GM23248 (cell line): ENCODE measurements at regions not wholly inside any gene's neighbourhood (a gene's known extent, or its start where the extent isn't known, plus 50 kb on each side); places are given as distances from the start of the nearest gene placed in this dataset.

Experiments
- DNase-seq: peaks from one replicate; pipeline ENCODE4 v3.0.0-alpha.2; 2015
- H2AFZ ChIP-seq: fragments of 200-600 bp; sonication (generic); 2 replicates; pipeline ENCODE4 v1.6.1; 2016; ENCODE audit warnings: antibody characterized with exemption
- H3F3A ChIP-seq: fragments of 200-600 bp; sonication (generic); 2 replicates; pipeline ENCODE4 v1.6.1; 2016; ENCODE audit warnings: mild to moderate bottlenecking, antibody characterized with exemption, mixed run types; ENCODE audit not compliant: insufficient read depth
- H3K27ac ChIP-seq: fragments of 200-600 bp; sonication (generic); 2 replicates; pipeline ENCODE4 v1.5.1; 2016; ENCODE audit warnings: mild to moderate bottlenecking
- H3K27me3 ChIP-seq: fragments of 200-600 bp; sonication (generic); replicated peaks from 2 replicates; pipeline ENCODE4 v1.6.1; 2016; ENCODE audit warnings: mild to moderate bottlenecking; ENCODE audit not compliant: insufficient read depth
- H3K36me3 ChIP-seq: fragments of 200-600 bp; sonication (generic); 2 replicates; pipeline ENCODE4 v1.6.1; 2016; ENCODE audit warnings: low read depth, mild to moderate bottlenecking
- H3K4me1 ChIP-seq: fragments of 200-600 bp; sonication (generic); 2 replicates; pipeline ENCODE4 v1.6.1; 2016; ENCODE audit warnings: mild to moderate bottlenecking; ENCODE audit not compliant: insufficient read depth
- H3K4me2 ChIP-seq: fragments of 200-600 bp; sonication (generic); one replicate; pipeline ENCODE4 v1.6.1; 2016; ENCODE audit warnings: mild to moderate bottlenecking; ENCODE audit not compliant: unreplicated experiment
- H3K4me3 ChIP-seq: fragments of 200-600 bp; sonication (generic); 2 replicates; pipeline ENCODE4 v1.5.1; 2016; ENCODE audit warnings: mild to moderate bottlenecking
- H3K79me2 ChIP-seq: fragments of 200-600 bp; sonication (generic); 2 replicates; pipeline ENCODE4 v1.6.1; 2016; ENCODE audit warnings: mild to moderate bottlenecking; ENCODE audit not compliant: insufficient read depth
- H3K9ac ChIP-seq: fragments of 200-600 bp; sonication (generic); 2 replicates; pipeline ENCODE4 v1.6.1; 2016; ENCODE audit warnings: mild to moderate bottlenecking
- H3K9me2 ChIP-seq: fragments of 200-600 bp; sonication (generic); 2 replicates; pipeline ENCODE4 v1.6.1; 2016; ENCODE audit warnings: mixed run types, mild to moderate bottlenecking, moderate library complexity; ENCODE audit not compliant: insufficient read depth
- H3K9me3 ChIP-seq: fragments of 200-600 bp; sonication (generic); one replicate; pipeline ENCODE4 v1.6.1; 2017; ENCODE audit warnings: low read depth
- H4K20me1 ChIP-seq: fragments of 200-600 bp; sonication (generic); 2 replicates; pipeline ENCODE4 v1.6.0; 2016; ENCODE audit not compliant: insufficient read depth
- EZH2 ChIP-seq: fragments of 200-600 bp; sonication (generic); IDR thresholded peaks from 2 replicates; pipeline ENCODE4 v1.6.1; 2018; ENCODE audit warnings: antibody characterized with exemption, mild to moderate bottlenecking; ENCODE audit not compliant: insufficient read depth, poor library complexity, severe bottlenecking
- EZH2phosphoT487 ChIP-seq: fragments of 200-600 bp; sonication (generic); IDR thresholded peaks from 2 replicates; pipeline ENCODE4 v1.6.1; 2018; ENCODE audit warnings: antibody characterized with exemption, moderate library complexity, mild to moderate bottlenecking, low read depth; ENCODE audit not compliant: insufficient read depth
- WGBS, 2 experiments: methylation state at CpG; one replicate each; pipeline ENCODE4 v1.1.6; 2015 to 2017; ENCODE audit warnings: low lambda C conversion rate in 2 of 2, low coverage in 1 of 2; ENCODE audit errors: missing lambda C conversion rate in 2 of 2; 5-methylcytosine and 5-hydroxymethylcytosine counted together
- in situ Hi-C: fragments of 300-500 bp; cut with MboI; formaldehyde crosslinking; loops from 2 replicates; pipeline ENCODE4 v1.15.0; 2020

GRCh38 chr5:11985993-11986392, 81.7 kb upstream of the CTNND2 start:
- Histone ChIP-seq H3K9ac (no peak overlapping the region), H3K9me3 (no peaks in the 10 kb centered on the region), H3K79me2 (no peaks in the 10 kb centered on the region), H3K4me3 (no peak overlapping the region), H3K9me2 (no peaks in the 10 kb centered on the region), H2AFZ (no peak overlapping the region), H3K4me1 (no peaks in the 10 kb centered on the region), H3F3A (no peaks in the 10 kb centered on the region), H4K20me1 (no peaks in the 10 kb centered on the region; the same call in 1 of the 2 replicates), H3K36me3 (no peaks in the 10 kb centered on the region), H3K27me3 (no peaks in the 10 kb centered on the region), H3K27ac (no peak overlapping the region), H3K4me2 (no peak overlapping the region)
- DNase-seq: no peak
- in situ Hi-C loops: no loop called here
- no peak for TF ChIP-seq EZH2phosphoT487
- no peak for TF ChIP-seq EZH2
- 4% methylated on average over 2 of the region's 2 CpGs for WGBS, 2 experiments

- Histone ChIP-seq H3K4me2 (no peak overlapping the region), H3K9me2 (no peaks in the 10 kb centered on the region), H3K27ac (no peak overlapping the region), H4K20me1 (no peaks in the 10 kb centered on the region; the same call in 1 of the 2 replicates), H3K9ac (no peak overlapping the region), H3K9me3 (no peaks in the 10 kb centered on the region), H3K36me3 (no peaks in the 10 kb centered on the region), H3K79me2 (no peaks in the 10 kb centered on the region), H3F3A (no peaks in the 10 kb centered on the region), H2AFZ (no peak overlapping the region), H3K4me3 (no peak overlapping the region), H3K4me1 (no peaks in the 10 kb centered on the region), H3K27me3 (no peaks in the 10 kb centered on the region)
- TF ChIP-seq EZH2 (no peak), EZH2phosphoT487 (no peak)
- in situ Hi-C loops: no loop called here
- DNase-seq: no peak
- WGBS, 2 experiments: 0 to 3% methylated on average over 1 of the region's 1 CpG
Measured at GRCh38 chr5:11984196-11984595, 80.0 kb upstream of the CTNND2 start.

- Histone ChIP-seq H3K27ac (no peak overlapping the region), H3K4me3 (no peak overlapping the region), H3K9ac (no peak overlapping the region), H2AFZ (no peak overlapping the region), H4K20me1 (no peaks in the 10 kb centered on the region; the same call in 1 of the 2 replicates), H3K36me3 (no peaks in the 10 kb centered on the region), H3K27me3 (no peaks in the 10 kb centered on the region), H3F3A (no peaks in the 10 kb centered on the region), H3K9me3 (no peaks in the 10 kb centered on the region), H3K9me2 (no peaks in the 10 kb centered on the region), H3K4me1 (no peaks in the 10 kb centered on the region), H3K4me2 (no peak overlapping the region), H3K79me2 (no peaks in the 10 kb centered on the region)
- WGBS, 2 experiments: 19 to 25% methylated on average over 3 of the region's 3 CpGs
- in situ Hi-C loops: no loop called here
- TF ChIP-seq EZH2phosphoT487: no peak
- TF ChIP-seq EZH2: no peak
- no peak for DNase-seq
Measured at GRCh38 chr5:11981986-11982385, 77.7 kb upstream of the CTNND2 start.

- H3K9me2 ChIP-seq: no peaks in the 10 kb centered on the region
- no peak overlapping the region for H3K27ac ChIP-seq
- no peak overlapping the region for H3K4me3 ChIP-seq
- H3K27me3 ChIP-seq: no peaks in the 10 kb centered on the region
- H2AFZ ChIP-seq: no peak overlapping the region
- H3K4me2 ChIP-seq: no peak overlapping the region
- no peaks in the 10 kb centered on the region for H3K4me1 ChIP-seq
- no peaks in the 10 kb centered on the region for H3F3A ChIP-seq
- H4K20me1 ChIP-seq: no peaks in the 10 kb centered on the region; the same call in 1 of the 2 replicates
- 21 to 26% methylated on average over 2 of the region's 2 CpGs for WGBS, 2 experiments
- H3K9ac ChIP-seq: no peak overlapping the region
- no peaks in the 10 kb centered on the region for H3K79me2 ChIP-seq
- no peaks in the 10 kb centered on the region for H3K36me3 ChIP-seq
- no peak for TF ChIP-seq EZH2phosphoT487
- no peak for TF ChIP-seq EZH2
- no peaks in the 10 kb centered on the region for H3K9me3 ChIP-seq
- in situ Hi-C loops: no loop called here
- no peak for DNase-seq
Measured at GRCh38 chr5:11977904-11978303, 73.7 kb upstream of the CTNND2 start.

- H3K79me2 ChIP-seq: no peaks in the 10 kb centered on the region
- H3K27ac ChIP-seq: no peak overlapping the region
- no peak overlapping the region for H2AFZ ChIP-seq
- no peak overlapping the region for H3K9ac ChIP-seq
- H3K4me1 ChIP-seq: no peaks in the 10 kb centered on the region
- H3K4me2 ChIP-seq: no peak overlapping the region
- in situ Hi-C loops: no loop called here
- no peaks in the 10 kb centered on the region for H3K9me2 ChIP-seq
- no peak overlapping the region for H3K4me3 ChIP-seq
- H3F3A ChIP-seq: no peaks in the 10 kb centered on the region
- H3K9me3 ChIP-seq: peaks cover 5% of the 10 kb centered on the region
- no peaks in the 10 kb centered on the region for H3K36me3 ChIP-seq
- no peaks in the 10 kb centered on the region for H3K27me3 ChIP-seq
- DNase-seq: no peak
- TF ChIP-seq EZH2phosphoT487 (no peak), EZH2 (no peak)
- 22 to 30% methylated on average over 7 of the region's 7 CpGs for WGBS, 2 experiments
- no peaks in the 10 kb centered on the region for H4K20me1 ChIP-seq
Measured at GRCh38 chr5:11973469-11973868, 69.2 kb upstream of the CTNND2 start.
